K562 (cell line): ENCODE measurements at regions not wholly inside any gene's neighbourhood (a gene's known extent, or its start where the extent isn't known, plus 50 kb on each side); places are given as distances from the start of the nearest gene placed in this dataset.

ENCODE experiments used
- AFF4 ChIP-seq: sonication (generic); formaldehyde crosslinking; IDR thresholded peaks from 2 replicates; pipeline ENCODE4 v1.8.0; 2023; ENCODE audit warnings: mild to moderate bottlenecking, missing genetic modification reagents
- CBX1 ChIP-seq: sonication (generic); IDR thresholded peaks from 2 replicates; pipeline ENCODE4 v1.6.1; 2016; ENCODE audit warnings: antibody characterized with exemption, low read depth, mild to moderate bottlenecking
- CTCF ChIP-seq, 3 experiments: IDR thresholded peaks in 2 of 3; conservative IDR thresholded peaks in 1 of 3; 2 replicates each; pipeline ENCODE4 v1.5.1; 2011 to 2012; ENCODE audit warnings: low read length in 3 of 3, mild to moderate bottlenecking in 3 of 3, control low read depth in 2 of 3, improper control_type of control experiment in 1 of 3, inconsistent platforms in 1 of 3, low read depth in 1 of 3, mixed read lengths in 1 of 3, moderate library complexity in 1 of 3; ENCODE audit not compliant: insufficient read depth in 2 of 3
- FOXJ3 ChIP-seq: sonication (generic); formaldehyde crosslinking; IDR thresholded peaks from 2 replicates; pipeline ENCODE4 v1.4.0; 2020; ENCODE audit warnings: mild to moderate bottlenecking, missing genetic modification reagents
- JUNB ChIP-seq: fragments of 450-650 bp; formaldehyde crosslinking; conservative IDR thresholded peaks from 2 replicates; pipeline ENCODE4 v1.4.0; 2020; ENCODE audit warnings: mild to moderate bottlenecking
- MTA2 ChIP-seq: fragments of 450-650 bp; IDR thresholded peaks from 2 replicates; pipeline ENCODE4 v1.6.1; 2016; ENCODE audit warnings: low read depth
- MYNN ChIP-seq, 2 experiments: sonication (generic); formaldehyde crosslinking in 1 of 2; IDR thresholded peaks; 2 replicates each; pipeline versions ENCODE4 v1.5.0 to v1.6.1; 2016 to 2020; ENCODE audit warnings: antibody characterized with exemption in 1 of 2, missing genetic modification reagents in 1 of 2
- RFX5 ChIP-seq: IDR thresholded peaks from 2 replicates; pipeline ENCODE4 v1.6.1; 2011; ENCODE audit warnings: low read depth, mild to moderate bottlenecking, improper control_type of control experiment, low read length
- ZBTB26 ChIP-seq: fragments of 450-650 bp; formaldehyde crosslinking; IDR thresholded peaks from 2 replicates; pipeline ENCODE4 v1.4.0; 2022; ENCODE audit warnings: missing genetic modification characterization
- ZNF324 ChIP-seq: fragments of 250-450 bp; sonication (Bioruptor Pico); IDR thresholded peaks from 2 replicates; pipeline ENCODE4 v1.4.0; 2020; ENCODE audit warnings: mild to moderate bottlenecking

GRCh38 chr10:42885491-42886270 lies 103.1 kb downstream of the BMS1 start:
- no peak for TF ChIP-seq AFF4 (CRISPR knock-in tag)
- no peak for TF ChIP-seq ZBTB26
- no peak for TF ChIP-seq MYNN (IDR thresholded peaks at IDR 0.05)
- no peak for TF ChIP-seq MYNN (CRISPR knock-in tag; IDR thresholded peaks at IDR 0.05)
- no peak for TF ChIP-seq CBX1
- TF ChIP-seq CTCF (IDR thresholded peaks at IDR 0.05 in 2 of 3, conservative IDR thresholded peaks at IDR 0.05 in 1 of 3; ENCODE audit: insufficient read depth in 2 of 3, low read depth in 1 of 3, low read length in 3 of 3) = no peak
- no peak for TF ChIP-seq FOXJ3 (CRISPR knock-in tag)
- TF ChIP-seq MTA2 = no peak
- no peak for TF ChIP-seq JUNB (CRISPR knock-in tag)
- no peak for TF ChIP-seq RFX5
- TF ChIP-seq ZNF324 (CRISPR knock-in tag) = no peak
